ENCODE measurements at regions not wholly inside any gene's neighbourhood (a gene's known extent, or its start where the extent isn't known, plus 50 kb on each side); places are given as distances from the start of the nearest gene placed in this dataset.
"Not testable (repeated sequence)": the region's sequence is repeated elsewhere in the genome, so short reads cannot be mapped to it uniquely, and the experiment has no call there.

DNA sequence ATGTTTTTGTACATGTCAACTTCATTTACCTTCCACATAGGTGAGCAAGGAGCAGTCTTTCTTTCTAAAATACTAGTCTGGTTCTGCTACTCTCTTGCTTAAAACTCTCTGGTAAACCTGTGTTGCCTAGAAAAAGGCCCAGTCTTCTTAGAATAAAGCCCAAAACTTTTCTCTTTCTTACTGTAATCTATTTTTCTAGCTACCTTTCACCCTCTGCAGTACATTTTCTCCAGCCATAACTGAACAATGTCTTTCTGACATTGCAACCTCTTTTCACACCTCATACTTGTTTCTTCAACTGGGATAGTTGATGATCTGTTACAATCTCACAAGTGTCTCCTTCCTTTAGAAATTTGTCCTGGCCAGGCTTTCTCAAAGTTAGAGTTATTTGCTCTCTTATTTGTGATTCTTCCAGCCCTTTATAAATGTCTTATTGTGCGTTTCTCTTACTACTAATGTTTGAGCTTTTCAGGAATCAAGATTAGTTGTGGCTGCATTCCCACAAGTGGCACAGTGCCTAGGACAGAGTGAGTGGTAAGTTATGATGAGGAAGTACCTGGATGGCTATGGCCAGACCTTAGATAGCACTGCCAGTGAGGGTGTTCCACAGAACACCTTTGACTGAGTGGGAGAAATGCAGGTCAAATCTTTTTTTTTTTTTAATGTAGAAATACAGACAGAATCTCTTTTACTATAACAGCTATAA, 313.4 kb upstream of the SATB1 start:
- DNase-seq = no peak

- no peak for DNase-seq
Measured at GRCh38 chr3:18735005-18735404, 309.9 kb upstream of the SATB1 start.

GRCh38 chr3:18734309-18734708, 309.2 kb upstream of the SATB1 start:
- no peak for DNase-seq

DNA sequence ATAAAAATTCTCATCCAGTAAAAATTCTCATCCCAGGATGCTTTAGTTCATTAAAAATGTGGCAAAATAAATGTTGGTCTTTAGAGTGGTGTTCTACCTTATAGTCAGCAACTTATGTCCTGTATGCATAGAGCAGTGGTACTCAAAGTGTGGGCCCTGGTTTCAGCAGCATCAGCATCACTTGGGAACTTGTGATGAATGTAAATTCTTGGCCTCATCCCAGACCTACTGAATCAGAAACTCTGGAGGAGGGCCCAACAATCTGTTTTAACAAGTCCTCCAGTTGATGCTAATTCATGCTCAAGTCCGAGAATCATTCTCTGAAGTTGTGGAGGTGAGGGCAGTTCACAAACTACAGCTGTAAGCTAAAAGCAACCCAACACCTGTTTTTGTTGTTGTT, 307.3 kb upstream of the SATB1 start:
- no peak for DNase-seq

DNA sequence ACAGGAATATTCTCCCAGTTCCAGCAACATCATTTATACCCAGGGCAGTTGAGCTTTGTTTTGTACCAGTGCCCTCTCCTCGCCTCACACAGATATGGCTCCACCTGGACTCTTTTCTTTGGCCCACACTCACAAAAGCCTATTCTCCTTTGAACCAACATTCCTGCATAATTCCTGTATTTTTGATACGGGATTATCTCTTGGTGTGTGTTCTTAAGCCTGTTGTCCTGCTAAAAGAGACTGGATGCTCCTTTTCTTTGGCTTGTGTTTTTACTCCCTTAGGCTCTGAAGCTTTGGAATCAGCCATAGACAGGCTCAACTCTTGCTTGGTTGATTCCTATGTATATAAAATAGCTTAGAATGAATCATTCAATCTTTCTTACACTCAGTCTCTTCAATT, 305.4 kb upstream of the SATB1 start:
- DNase-seq = no peak

DNA sequence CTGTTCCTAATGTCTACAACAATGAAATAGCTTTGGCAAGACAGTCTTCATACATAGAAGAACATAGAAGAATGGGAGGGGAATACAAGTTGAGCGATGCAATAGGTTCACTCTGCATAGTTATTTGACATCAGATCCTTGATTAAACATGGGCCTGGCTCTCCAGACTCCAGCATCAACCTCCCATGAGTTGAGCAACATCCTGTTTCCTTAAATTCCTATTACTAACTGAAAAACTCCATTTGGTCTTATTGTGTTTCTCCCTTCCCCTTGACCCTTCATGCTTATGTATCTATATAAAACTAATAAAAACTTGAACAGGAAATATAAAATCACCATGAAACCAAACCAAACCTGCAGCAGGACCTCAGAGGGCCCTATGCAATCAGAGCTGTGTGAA, 304.5 kb upstream of the SATB1 start:
- no peak for DNase-seq

DNA sequence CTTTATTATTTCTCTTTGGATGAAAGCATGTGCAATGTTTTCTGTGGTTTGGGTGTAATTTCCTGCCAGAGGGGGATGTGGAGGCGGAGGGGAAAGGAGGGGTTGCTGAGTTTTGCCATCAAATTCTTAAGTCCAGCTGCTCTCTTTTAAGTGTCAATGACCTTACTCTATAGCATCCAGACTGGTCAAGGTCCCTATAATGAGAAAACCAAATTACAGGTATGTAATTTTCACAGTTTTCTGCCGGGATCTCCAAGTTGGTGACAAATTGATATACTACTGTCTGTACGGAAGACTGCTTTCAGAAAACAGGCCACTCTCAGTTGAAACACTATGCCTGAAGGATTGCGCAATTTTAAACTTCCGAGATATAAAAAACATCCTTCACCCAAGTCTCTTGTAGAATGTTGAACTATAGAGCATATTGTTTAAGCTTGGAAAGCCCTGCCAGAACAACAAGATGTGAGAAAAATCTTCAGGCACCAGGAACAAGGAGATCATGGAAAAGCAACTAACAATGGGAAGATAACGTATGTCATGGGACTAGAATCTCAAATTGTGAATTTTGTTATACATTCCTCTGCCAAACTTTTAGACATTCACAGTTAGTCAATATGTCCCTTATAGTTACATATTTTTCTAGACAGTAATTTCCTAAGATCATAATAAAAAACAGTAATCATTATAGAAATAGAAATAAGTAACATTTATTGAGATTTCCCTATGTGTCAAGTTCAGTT, 300.7 kb upstream of the SATB1 start:
- no peak for DNase-seq

DNA sequence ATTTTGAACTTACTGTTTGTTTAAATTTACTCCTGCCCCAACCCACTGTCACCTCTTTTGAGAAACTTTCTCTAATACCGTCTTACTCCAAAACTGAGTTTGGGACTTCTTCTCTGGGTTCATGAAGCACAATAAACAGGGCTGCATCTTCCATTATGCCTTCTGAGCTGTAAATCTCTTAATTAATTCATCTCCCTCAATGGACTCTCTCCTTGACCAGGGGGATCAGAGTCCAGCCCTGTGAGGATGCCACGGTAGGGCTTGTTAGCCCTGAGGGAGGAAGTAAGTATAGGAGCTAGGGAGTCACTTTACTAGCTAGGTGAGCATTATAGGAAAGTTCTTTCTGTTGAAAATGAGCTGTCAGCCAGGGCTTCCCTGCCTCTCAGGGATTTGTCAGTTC, 299.3 kb upstream of the SATB1 start:
- DNase-seq = no peak

- no peak for DNase-seq
Measured at GRCh38 chr3:18723206-18723810, 298.2 kb upstream of the SATB1 start.

GRCh38 chr3:18720543-18720942, 295.4 kb upstream of the SATB1 start:
- DNase-seq = no peak

DNA sequence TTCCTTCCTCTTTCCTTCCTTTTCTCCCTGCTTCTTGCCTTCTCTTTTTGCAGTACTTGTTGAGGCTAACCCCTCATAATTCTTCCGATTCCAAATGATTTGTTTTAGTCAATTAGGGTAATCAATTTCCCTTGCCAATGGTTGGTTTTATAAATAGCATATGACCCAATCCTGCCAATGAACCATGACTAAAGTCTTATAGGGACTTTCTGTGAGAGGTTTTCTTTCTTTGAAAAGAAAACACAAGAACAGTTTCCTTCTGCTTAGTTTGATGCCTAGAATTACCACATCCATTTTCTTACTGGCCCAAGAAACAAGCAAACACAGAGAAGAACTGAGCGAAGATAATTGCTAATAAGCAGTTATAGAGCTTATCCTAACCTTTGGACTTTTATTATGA, 292.5 kb upstream of the SATB1 start:
- DNase-seq = no peak

DNA sequence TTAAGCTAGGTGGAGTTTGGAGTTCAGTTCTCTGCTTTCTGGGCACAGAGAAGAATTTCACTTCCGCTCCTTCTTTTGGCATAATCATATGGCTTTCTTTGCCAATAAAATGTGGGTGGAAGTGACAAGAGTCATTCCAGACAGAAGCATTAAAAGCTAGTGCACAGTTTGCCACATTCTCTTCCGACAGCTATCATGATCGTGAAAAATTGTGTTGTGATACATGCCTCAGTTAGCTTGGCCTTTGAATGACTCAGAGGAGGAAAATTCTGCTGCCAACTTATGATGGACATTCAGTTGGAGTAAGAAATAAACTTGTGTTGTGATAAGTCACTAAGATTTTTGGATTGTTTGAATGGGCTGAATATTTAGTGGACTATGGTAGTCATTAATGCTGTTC, 291.7 kb upstream of the SATB1 start:
- DNase-seq = no peak

GRCh38 chr3:18716101-18716500, 291.0 kb upstream of the SATB1 start:
- no peak for DNase-seq

DNA sequence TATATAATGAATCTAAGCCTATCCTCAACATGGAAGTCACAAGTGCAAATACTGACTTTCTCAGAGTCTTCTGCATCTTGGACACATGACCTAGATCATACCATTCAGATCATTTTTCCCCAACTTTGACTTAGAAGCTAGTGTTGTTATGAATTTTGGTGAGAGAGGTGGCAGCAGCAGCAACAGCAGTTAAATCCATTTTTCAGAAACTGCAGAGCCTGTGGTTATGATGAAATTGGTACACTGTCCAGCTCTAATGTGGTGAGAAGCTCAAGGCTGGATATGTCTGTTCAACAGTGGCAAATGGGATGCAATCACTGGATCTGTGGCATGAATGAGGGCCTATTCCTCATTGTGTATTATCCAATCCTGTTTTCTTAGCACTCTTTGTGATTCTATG, 290.1 kb upstream of the SATB1 start:
- DNase-seq = no peak

GRCh38 chr3:18713577-18713951, 288.4 kb upstream of the SATB1 start:
- no peak for DNase-seq

- DNase-seq = no peak
Measured at GRCh38 chr3:18712713-18713576, 287.8 kb upstream of the SATB1 start.

- no peak for DNase-seq
Measured at GRCh38 chr3:18704326-18704725, 279.2 kb upstream of the SATB1 start.

- DNase-seq = no peak
Measured at GRCh38 chr3:18703798-18704197, 278.7 kb upstream of the SATB1 start.

GRCh38 chr3:18693588-18694329, 268.6 kb upstream of the SATB1 start:
- DNase-seq = not testable (repeated sequence)

- DNase-seq = no peak
Measured at GRCh38 chr3:18687286-18687685, 262.1 kb upstream of the SATB1 start.

- no peak for DNase-seq
Measured at GRCh38 chr3:18683900-18684299, 258.8 kb upstream of the SATB1 start.
